ENCODE measurements at regions not wholly inside any gene's neighbourhood (a gene's known extent, or its start where the extent isn't known, plus 50 kb on each side); places are given as distances from the start of the nearest gene placed in this dataset.

- no peaks in the 10 kb centered on the region for H3K27me3 ChIP-seq (ENCODE audit: control insufficient read depth, insufficient read depth, low read length)
Measured at GRCh38 chr15:72939514-72940228, 112.6 kb upstream of the NEO1 start.

GRCh38 chr15:72936691-72937679, 115.3 kb upstream of the NEO1 start:
- Histone ChIP-seq H3K4me3 (ENCODE audit: low read depth, low read length) (no peak overlapping the region), H3K36me3 (ENCODE audit: control insufficient read depth, insufficient read depth, low read length) (no peaks in the 10 kb centered on the region), H3K27me3 (ENCODE audit: control insufficient read depth, insufficient read depth, low read length) (no peaks in the 10 kb centered on the region), H3K9ac (ENCODE audit: low read length) (no peak overlapping the region), H3K27ac (ENCODE audit: low read depth, low read length) (no peak overlapping the region), H3K4me1 (ENCODE audit: control insufficient read depth, insufficient read depth, low read length) (no peaks in the 10 kb centered on the region), H3K9me3 (ENCODE audit: control insufficient read depth, insufficient read depth, low read depth, low read length) (no peaks in the 10 kb centered on the region)

More at GRCh38 chr15:72939514-72940228, 112.6 kb upstream of the NEO1 start:
- no peaks in the 10 kb centered on the region for H3K36me3 ChIP-seq (ENCODE audit: control insufficient read depth, insufficient read depth, low read length)
- no peak overlapping the region for H3K27ac ChIP-seq (ENCODE audit: low read depth, low read length)
- no peaks in the 10 kb centered on the region for H3K4me1 ChIP-seq (ENCODE audit: control insufficient read depth, insufficient read depth, low read length)
- no peak overlapping the region for H3K9ac ChIP-seq (ENCODE audit: low read length)
- no peaks in the 10 kb centered on the region for H3K9me3 ChIP-seq (ENCODE audit: control insufficient read depth, insufficient read depth, low read depth, low read length)
- H3K4me3 ChIP-seq (ENCODE audit: low read depth, low read length) = no peak overlapping the region

DNA sequence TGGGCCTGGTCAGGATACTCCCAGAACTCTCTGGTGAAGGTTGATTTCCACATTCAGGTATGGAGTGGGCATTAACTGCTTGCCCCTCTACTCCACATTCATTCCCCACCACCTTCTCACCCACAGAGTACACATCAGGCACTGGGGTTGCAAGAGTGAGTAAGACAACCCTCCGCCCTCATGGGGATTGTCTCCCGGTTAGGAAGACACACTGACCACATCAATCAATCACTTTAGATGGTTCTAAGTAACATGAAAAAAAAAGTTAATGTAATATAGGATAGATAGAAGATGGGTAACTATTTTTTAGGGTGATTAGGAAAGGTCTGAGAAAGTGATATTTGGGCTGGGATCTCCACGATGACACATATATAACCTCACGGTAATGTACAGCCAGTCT, 116.0 kb upstream of the NEO1 start:
- no peaks in the 10 kb centered on the region for H3K9me3 ChIP-seq (ENCODE audit: control insufficient read depth, insufficient read depth, low read depth, low read length)
- no peaks in the 10 kb centered on the region for H3K4me1 ChIP-seq (ENCODE audit: control insufficient read depth, insufficient read depth, low read length)
- no peak overlapping the region for H3K4me3 ChIP-seq (ENCODE audit: low read depth, low read length)
- H3K27ac ChIP-seq (ENCODE audit: low read depth, low read length) = no peak overlapping the region
- no peaks in the 10 kb centered on the region for H3K36me3 ChIP-seq (ENCODE audit: control insufficient read depth, insufficient read depth, low read length)
- no peak overlapping the region for H3K9ac ChIP-seq (ENCODE audit: low read length)
- H3K27me3 ChIP-seq (ENCODE audit: control insufficient read depth, insufficient read depth, low read length) = no peaks in the 10 kb centered on the region

GRCh38 chr15:72935521-72935920, 116.7 kb upstream of the NEO1 start:
- Histone ChIP-seq H3K27ac (ENCODE audit: low read depth, low read length) (no peak overlapping the region), H3K9me3 (ENCODE audit: control insufficient read depth, insufficient read depth, low read depth, low read length) (no peaks in the 10 kb centered on the region)

DNA sequence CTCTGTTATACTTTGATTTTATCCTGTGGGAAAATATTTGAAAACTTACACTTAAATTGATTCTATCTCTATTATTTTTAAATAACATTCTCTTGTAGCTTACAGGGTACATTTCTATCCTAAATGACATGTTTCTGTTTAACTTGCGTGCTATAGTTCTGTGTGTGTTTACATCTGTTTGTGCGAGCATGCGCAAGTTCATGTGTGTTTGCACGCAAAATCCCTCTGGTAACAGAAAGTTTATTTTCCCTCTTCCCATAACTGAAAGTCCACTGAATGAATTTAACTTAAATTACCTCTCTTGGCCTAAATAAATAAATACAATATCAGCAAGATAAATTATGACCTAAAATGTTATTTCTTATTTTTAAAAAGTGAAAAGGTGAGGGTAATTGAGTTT, 117.3 kb upstream of the NEO1 start:
- Histone ChIP-seq H3K9ac (ENCODE audit: low read length) (no peak overlapping the region), H3K27ac (ENCODE audit: low read depth, low read length) (no peak overlapping the region), H3K36me3 (ENCODE audit: control insufficient read depth, insufficient read depth, low read length) (no peaks in the 10 kb centered on the region), H3K9me3 (ENCODE audit: control insufficient read depth, insufficient read depth, low read depth, low read length) (no peaks in the 10 kb centered on the region), H3K27me3 (ENCODE audit: control insufficient read depth, insufficient read depth, low read length) (no peaks in the 10 kb centered on the region), H3K4me3 (ENCODE audit: low read depth, low read length) (no peak overlapping the region), H3K4me1 (ENCODE audit: control insufficient read depth, insufficient read depth, low read length) (no peaks in the 10 kb centered on the region)

More at GRCh38 chr15:72935521-72935920, 116.7 kb upstream of the NEO1 start:
- Histone ChIP-seq H3K4me1 (ENCODE audit: control insufficient read depth, insufficient read depth, low read length) (no peaks in the 10 kb centered on the region), H3K4me3 (ENCODE audit: low read depth, low read length) (no peak overlapping the region), H3K36me3 (ENCODE audit: control insufficient read depth, insufficient read depth, low read length) (no peaks in the 10 kb centered on the region), H3K9ac (ENCODE audit: low read length) (no peak overlapping the region), H3K27me3 (ENCODE audit: control insufficient read depth, insufficient read depth, low read length) (no peaks in the 10 kb centered on the region)

- no peaks in the 10 kb centered on the region for H3K27me3 ChIP-seq (ENCODE audit: control insufficient read depth, insufficient read depth, low read length)
- H3K9me3 ChIP-seq (ENCODE audit: control insufficient read depth, insufficient read depth, low read depth, low read length) = no peaks in the 10 kb centered on the region
- no peak overlapping the region for H3K4me3 ChIP-seq (ENCODE audit: low read depth, low read length)
- H3K9ac ChIP-seq (ENCODE audit: low read length) = no peak overlapping the region
- no peaks in the 10 kb centered on the region for H3K36me3 ChIP-seq (ENCODE audit: control insufficient read depth, insufficient read depth, low read length)
- no peak overlapping the region for H3K27ac ChIP-seq (ENCODE audit: low read depth, low read length)
- H3K4me1 ChIP-seq (ENCODE audit: control insufficient read depth, insufficient read depth, low read length) = no peaks in the 10 kb centered on the region
Measured at GRCh38 chr15:72933976-72934375, 118.3 kb upstream of the NEO1 start.

- Histone ChIP-seq H3K9me3 (ENCODE audit: control insufficient read depth, insufficient read depth, low read depth, low read length) (no peaks in the 10 kb centered on the region), H3K4me3 (ENCODE audit: low read depth, low read length) (no peak overlapping the region), H3K4me1 (ENCODE audit: control insufficient read depth, insufficient read depth, low read length) (no peaks in the 10 kb centered on the region), H3K36me3 (ENCODE audit: control insufficient read depth, insufficient read depth, low read length) (no peaks in the 10 kb centered on the region), H3K27me3 (ENCODE audit: control insufficient read depth, insufficient read depth, low read length) (no peaks in the 10 kb centered on the region), H3K9ac (ENCODE audit: low read length) (no peak overlapping the region), H3K27ac (ENCODE audit: low read depth, low read length) (no peak overlapping the region)
Measured at GRCh38 chr15:72932472-72932871, 119.8 kb upstream of the NEO1 start.

DNA sequence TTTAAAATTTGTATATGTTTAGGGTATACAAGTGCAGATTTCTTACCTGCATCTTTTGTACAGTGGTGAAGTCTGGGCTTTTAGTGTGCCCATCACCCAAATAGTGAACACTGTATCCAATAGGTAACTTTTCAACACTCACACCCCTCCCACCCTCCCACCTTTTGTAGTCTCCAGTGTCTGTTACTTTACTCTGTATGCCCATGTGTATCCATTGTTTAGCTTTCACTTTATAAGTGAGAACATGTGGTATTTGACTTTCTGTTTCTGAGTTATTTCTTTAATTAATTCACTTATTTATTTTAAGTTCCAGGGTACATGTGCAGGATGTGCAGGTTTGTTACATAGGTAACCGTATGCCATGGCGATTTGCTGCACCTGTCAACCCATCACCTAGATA, 124.8 kb upstream of the NEO1 start:
- Histone ChIP-seq H3K9me3 (ENCODE audit: control insufficient read depth, insufficient read depth, low read depth, low read length) (no peaks in the 10 kb centered on the region), H3K4me3 (ENCODE audit: low read depth, low read length) (no peak overlapping the region)

DNA sequence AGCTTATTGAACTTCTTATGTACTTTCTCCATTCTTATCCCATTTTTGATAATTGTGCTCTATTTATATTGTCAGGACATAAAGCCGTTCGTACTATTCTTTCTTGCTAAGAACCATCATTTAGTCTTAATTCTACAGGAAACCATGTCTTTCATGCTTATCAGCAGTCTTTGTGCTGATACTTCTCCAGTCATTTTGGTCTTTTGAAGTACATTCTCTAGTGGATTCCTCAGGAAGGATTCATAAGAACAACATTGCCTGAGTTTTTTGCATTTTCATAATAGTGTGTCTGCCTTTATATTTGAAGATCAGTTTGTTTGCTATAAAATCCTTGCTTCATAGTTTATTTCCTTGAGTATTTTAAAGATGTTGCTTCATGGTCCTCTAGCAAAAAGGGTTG, 126.6 kb upstream of the NEO1 start:
- H3K36me3 ChIP-seq (ENCODE audit: control insufficient read depth, insufficient read depth, low read length) = no peaks in the 10 kb centered on the region

More for the DNA sequence above, 124.8 kb upstream of the NEO1 start:
- Histone ChIP-seq H3K27me3 (ENCODE audit: control insufficient read depth, insufficient read depth, low read length) (no peaks in the 10 kb centered on the region), H3K9ac (ENCODE audit: low read length) (no peak overlapping the region), H3K27ac (ENCODE audit: low read depth, low read length) (no peak overlapping the region), H3K4me1 (ENCODE audit: control insufficient read depth, insufficient read depth, low read length) (no peaks in the 10 kb centered on the region), H3K36me3 (ENCODE audit: control insufficient read depth, insufficient read depth, low read length) (no peaks in the 10 kb centered on the region)

DNA sequence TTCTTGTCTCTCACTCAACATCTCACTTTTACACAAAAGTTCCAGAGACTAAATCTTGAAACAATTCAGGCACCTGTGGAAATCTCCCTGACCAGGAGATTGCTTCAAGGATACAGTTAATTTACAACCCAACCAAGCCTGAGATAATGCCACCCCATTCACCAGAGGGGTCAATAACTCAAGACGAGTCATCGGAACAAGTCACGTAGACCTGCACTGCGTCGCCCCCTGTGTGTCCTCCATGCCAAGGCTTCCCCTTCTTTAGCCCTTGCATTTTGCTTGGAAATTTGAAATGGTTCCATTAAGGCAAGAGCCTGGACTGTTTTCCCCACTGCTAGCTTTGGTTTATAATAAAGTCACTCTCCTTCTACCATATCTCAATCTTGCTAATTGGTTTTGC, 129.0 kb upstream of the NEO1 start:
- Histone ChIP-seq H3K27ac (ENCODE audit: low read depth, low read length) (no peak overlapping the region), H3K4me1 (ENCODE audit: control insufficient read depth, insufficient read depth, low read length) (no peaks in the 10 kb centered on the region), H3K9me3 (ENCODE audit: control insufficient read depth, insufficient read depth, low read depth, low read length) (no peaks in the 10 kb centered on the region), H3K9ac (ENCODE audit: low read length) (no peak overlapping the region), H3K36me3 (ENCODE audit: control insufficient read depth, insufficient read depth, low read length) (no peaks in the 10 kb centered on the region), H3K27me3 (ENCODE audit: control insufficient read depth, insufficient read depth, low read length) (no peaks in the 10 kb centered on the region), H3K4me3 (ENCODE audit: low read depth, low read length) (no peak overlapping the region)

More for the DNA sequence above, 126.6 kb upstream of the NEO1 start:
- Histone ChIP-seq H3K27me3 (ENCODE audit: control insufficient read depth, insufficient read depth, low read length) (no peaks in the 10 kb centered on the region), H3K9me3 (ENCODE audit: control insufficient read depth, insufficient read depth, low read depth, low read length) (no peaks in the 10 kb centered on the region), H3K9ac (ENCODE audit: low read length) (no peak overlapping the region), H3K4me3 (ENCODE audit: low read depth, low read length) (no peak overlapping the region), H3K27ac (ENCODE audit: low read depth, low read length) (no peak overlapping the region), H3K4me1 (ENCODE audit: control insufficient read depth, insufficient read depth, low read length) (no peaks in the 10 kb centered on the region)

GRCh38 chr15:72920551-72920950, 131.7 kb upstream of the NEO1 start:
- H3K27me3 ChIP-seq (ENCODE audit: control insufficient read depth, insufficient read depth, low read length) = no peaks in the 10 kb centered on the region

More at GRCh38 chr15:72920551-72920950, 131.7 kb upstream of the NEO1 start:
- Histone ChIP-seq H3K4me3 (ENCODE audit: low read depth, low read length) (no peak overlapping the region), H3K9ac (ENCODE audit: low read length) (no peak overlapping the region), H3K9me3 (ENCODE audit: control insufficient read depth, insufficient read depth, low read depth, low read length) (no peaks in the 10 kb centered on the region), H3K36me3 (ENCODE audit: control insufficient read depth, insufficient read depth, low read length) (no peaks in the 10 kb centered on the region), H3K27ac (ENCODE audit: low read depth, low read length) (no peak overlapping the region), H3K4me1 (ENCODE audit: control insufficient read depth, insufficient read depth, low read length) (no peaks in the 10 kb centered on the region)
